ENCODE measurements at regions not wholly inside any gene's neighbourhood (a gene's known extent, or its start where the extent isn't known, plus 50 kb on each side); places are given as distances from the start of the nearest gene placed in this dataset.

DNA sequence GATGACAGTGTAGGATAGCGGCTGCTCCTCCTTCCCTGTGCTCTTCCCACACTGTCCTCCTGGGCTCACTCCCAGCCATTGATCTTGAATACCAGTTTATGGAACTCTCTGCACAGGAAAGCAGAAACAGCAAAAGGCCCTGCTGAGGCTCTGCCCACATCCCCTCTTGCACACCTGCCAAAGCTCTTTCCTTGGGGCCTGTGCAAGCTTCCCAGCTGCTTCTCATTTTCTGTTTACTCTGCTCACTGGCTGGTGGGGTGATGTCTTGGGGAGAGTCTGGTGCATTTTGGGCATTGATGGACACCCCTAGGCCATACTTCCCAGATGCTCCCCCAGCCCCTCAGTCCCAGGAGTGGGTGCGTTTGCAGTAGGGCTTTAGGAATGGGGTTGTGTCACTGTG is 361.8 kb downstream of the TMEM121 start:
- TF ChIP-seq, protein P1, sequence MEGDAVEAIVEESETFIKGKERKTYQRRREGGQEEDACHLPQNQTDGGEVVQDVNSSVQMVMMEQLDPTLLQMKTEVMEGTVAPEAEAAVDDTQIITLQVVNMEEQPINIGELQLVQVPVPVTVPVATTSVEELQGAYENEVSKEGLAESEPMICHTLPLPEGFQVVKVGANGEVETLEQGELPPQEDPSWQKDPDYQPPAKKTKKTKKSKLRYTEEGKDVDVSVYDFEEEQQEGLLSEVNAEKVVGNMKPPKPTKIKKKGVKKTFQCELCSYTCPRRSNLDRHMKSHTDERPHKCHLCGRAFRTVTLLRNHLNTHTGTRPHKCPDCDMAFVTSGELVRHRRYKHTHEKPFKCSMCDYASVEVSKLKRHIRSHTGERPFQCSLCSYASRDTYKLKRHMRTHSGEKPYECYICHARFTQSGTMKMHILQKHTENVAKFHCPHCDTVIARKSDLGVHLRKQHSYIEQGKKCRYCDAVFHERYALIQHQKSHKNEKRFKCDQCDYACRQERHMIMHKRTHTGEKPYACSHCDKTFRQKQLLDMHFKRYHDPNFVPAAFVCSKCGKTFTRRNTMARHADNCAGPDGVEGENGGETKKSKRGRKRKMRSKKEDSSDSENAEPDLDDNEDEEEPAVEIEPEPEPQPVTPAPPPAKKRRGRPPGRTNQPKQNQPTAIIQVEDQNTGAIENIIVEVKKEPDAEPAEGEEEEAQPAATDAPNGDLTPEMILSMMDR (IDR thresholded peaks at IDR 0.05; ENCODE audit: insufficient read depth, low read length, poor library complexity, severe bottlenecking) = no peak
- DNase-seq (ENCODE audit: low read depth) = no peak
- Histone ChIP-seq H3K36me3 (ENCODE audit: control insufficient read depth, insufficient read depth, low read length) (no peaks in the 10 kb centered on the region), H3K4me3 (ENCODE audit: low read depth, low read length) (no peak overlapping the region), H3K27me3 (ENCODE audit: control insufficient read depth, insufficient read depth, low read length) (no peaks in the 10 kb centered on the region)

DNA sequence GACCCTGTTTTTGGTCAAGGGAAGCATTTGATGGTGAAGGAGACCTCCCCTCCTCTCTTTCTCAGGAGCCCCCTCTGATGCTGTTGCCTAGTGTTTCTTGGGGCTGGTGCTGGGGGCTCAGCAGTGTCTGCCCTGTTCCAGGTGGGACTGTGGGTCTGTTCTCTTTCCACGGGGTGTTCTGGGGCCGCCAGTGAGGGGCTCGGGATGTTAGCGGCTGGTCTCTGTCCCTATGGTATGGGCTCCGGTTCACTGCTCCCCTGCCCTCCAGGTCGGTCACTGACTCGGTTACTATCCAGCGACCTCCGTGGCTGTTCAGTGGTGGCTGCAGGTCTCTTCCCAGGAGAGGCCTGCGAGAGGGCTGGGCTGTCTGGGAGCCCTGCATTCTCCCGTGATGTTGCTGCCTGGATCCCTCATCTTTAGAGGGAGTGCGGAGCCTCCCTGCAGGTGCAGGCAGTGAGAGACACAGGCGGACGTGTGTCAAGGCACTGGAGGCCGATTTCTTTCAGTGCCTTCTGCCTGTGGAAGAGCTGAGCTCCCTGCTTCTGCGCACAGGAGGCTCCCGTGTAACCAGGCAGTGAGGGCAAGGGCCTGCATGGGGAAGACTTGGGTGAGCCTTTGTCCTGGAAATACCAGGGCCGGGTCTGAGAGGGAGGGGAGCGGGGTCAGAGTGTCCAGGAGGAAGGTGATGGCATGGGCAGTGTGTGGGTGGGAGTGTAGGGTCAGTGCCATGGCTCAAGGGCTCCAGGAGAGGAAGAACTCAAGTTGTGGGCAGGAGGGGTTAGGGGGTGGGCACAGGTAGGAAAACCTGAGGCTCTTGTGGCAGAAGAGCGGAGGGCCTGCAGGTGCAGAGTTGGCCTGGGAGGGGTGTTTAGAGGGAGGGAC is 362.6 kb downstream of the TMEM121 start:
- Histone ChIP-seq H3K27me3 (ENCODE audit: control insufficient read depth, insufficient read depth, low read length) (no peaks in the 10 kb centered on the region), H3K36me3 (ENCODE audit: control insufficient read depth, insufficient read depth, low read length) (no peaks in the 10 kb centered on the region), H3K4me3 (ENCODE audit: low read depth, low read length) (no peak overlapping the region)
- TF ChIP-seq, protein P1 (IDR thresholded peaks at IDR 0.05; ENCODE audit: insufficient read depth, low read length, poor library complexity, severe bottlenecking) = no peak
- DNase-seq (ENCODE audit: low read depth) = no peak

DNA sequence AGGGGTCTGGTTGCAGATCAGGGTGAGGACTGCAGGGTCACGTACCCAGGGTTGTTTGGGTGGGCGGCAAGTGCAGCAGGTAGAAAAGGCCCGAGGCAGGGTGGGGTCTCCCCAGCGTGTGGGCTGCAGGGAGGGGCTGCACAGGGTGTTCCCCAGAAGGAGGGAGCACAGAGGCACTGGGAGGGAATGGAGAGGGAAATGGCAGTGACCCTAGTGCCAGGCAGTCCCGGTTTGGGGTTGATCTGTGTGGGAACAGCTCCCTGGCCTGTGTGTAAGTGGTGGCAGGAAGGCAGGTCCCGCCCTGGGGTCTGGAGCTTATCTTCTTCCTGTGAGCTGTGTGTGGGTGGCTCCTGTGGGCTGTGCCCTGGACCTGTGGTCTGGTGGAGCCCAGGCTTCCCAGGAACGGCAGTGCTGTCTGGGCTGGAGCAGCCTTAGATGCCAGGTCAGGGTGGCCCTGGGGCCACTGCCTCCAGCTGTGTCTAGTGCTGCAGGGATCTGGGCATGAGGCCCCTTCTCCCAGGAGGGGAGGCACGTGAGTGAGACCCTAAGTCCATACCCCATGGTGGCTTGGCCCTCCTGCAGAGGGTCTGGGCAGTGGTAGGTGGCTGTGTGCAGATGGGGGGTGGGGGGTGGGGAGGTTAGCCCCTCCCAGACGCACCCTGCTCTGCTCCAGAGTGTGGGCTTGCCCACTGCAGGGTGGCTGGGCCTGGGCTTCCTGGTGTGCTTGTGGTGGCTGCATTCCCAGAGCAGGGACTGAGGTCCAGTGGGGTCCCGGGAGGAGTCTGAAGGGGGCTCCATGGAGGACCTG is 363.5 kb downstream of the TMEM121 start:
- H3K36me3 ChIP-seq (ENCODE audit: control insufficient read depth, insufficient read depth, low read length) = no peaks in the 10 kb centered on the region
- no peak for DNase-seq (ENCODE audit: low read depth)
- no peaks in the 10 kb centered on the region for H3K27me3 ChIP-seq (ENCODE audit: control insufficient read depth, insufficient read depth, low read length)
- TF ChIP-seq, protein P1 (IDR thresholded peaks at IDR 0.05; ENCODE audit: insufficient read depth, low read length, poor library complexity, severe bottlenecking) = no peak
- no peak overlapping the region for H3K4me3 ChIP-seq (ENCODE audit: low read depth, low read length)

DNA sequence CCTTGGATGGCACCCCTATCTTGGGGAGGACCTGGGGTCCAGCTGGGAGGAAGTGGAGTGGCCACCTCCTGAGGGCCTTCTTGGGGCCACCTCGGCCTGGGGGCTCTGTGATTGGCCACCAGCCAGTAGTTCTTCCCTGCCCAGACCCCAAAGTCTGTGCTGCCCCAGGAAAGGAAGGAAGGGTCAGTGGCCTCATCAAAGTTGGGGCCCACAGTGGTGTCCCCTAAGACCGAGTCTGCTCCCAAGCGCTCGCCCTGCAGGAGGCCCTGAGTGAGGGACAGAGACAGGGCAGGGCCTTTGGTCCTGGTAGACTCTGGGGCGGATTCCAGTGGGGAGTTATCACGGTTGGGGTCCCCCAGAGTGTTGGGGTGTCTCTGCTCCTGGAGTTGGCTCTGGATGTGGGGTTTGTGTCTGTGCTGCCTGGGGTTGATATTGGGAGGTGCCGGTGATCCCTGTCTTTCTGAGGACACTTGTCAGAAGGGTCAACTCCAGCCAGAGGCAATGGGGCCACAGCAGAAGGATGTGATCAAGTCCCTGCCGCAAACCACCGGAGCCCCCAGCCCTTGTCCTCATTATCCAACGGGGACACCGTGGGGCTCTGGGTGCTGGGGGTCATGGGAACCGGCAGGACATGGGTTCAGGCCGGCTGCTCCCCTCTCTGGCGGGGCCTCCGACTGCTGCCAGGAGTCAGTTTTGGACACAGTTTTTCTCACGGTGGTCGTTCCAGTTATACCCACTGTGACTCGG is 364.3 kb downstream of the TMEM121 start:
- H3K36me3 ChIP-seq (ENCODE audit: control insufficient read depth, insufficient read depth, low read length) = no peaks in the 10 kb centered on the region
- TF ChIP-seq, protein P1 (IDR thresholded peaks at IDR 0.05; ENCODE audit: insufficient read depth, low read length, poor library complexity, severe bottlenecking) = no peak
- no peak for DNase-seq (ENCODE audit: low read depth)

DNA sequence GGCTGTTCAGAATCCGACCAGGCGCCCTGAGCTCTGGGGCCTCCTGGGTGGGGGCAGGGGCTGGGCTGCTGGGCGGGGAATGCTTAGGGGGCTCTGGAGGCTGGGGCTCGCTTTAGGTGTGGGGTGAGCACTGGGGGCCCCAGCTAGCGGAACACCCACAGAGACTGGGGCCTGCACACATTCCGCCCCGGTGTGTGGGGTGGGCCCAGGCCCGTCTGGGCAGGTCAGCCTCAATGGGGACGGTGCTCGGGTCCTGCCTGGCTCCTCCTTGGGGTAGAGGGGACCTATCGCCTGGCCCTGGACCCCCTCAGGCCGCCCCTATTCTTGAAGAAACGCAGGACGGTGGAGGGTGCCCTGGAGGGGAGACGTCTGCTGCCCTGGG is 364.8 kb downstream of the TMEM121 start:
- DNase-seq (ENCODE audit: low read depth) = no peak
- H3K4me3 ChIP-seq (ENCODE audit: low read depth, low read length) = no peak overlapping the region
- H3K36me3 ChIP-seq (ENCODE audit: control insufficient read depth, insufficient read depth, low read length) = no peaks in the 10 kb centered on the region
- TF ChIP-seq, protein P1 (IDR thresholded peaks at IDR 0.05; ENCODE audit: insufficient read depth, low read length, poor library complexity, severe bottlenecking) = no peak
- no peaks in the 10 kb centered on the region for H3K27me3 ChIP-seq (ENCODE audit: control insufficient read depth, insufficient read depth, low read length)

More for the DNA sequence above, 364.3 kb downstream of the TMEM121 start:
- Histone ChIP-seq H3K27me3 (ENCODE audit: control insufficient read depth, insufficient read depth, low read length) (no peaks in the 10 kb centered on the region), H3K4me3 (ENCODE audit: low read depth, low read length) (no peak overlapping the region)
